Stimulated activated CD4-positive, alpha-beta T cell treated with anti-CD3 and anti-CD28 coated beads, Interleukin-12 subunit alpha, Interleukin-12 subunit beta, amount 100 ng/mL, for 48 hours (primary cell): ENCODE measurements at regions not wholly inside any gene's neighbourhood (a gene's known extent, or its start where the extent isn't known, plus 50 kb on each side); places are given as distances from the start of the nearest gene placed in this dataset.
A peak's percentile ranks its signal among the peaks of the same experiment; 100 is the strongest.

ENCODE experiments used
- DNase-seq, 3 donors: peaks; one replicate each; pipeline ENCODE4 v3.0.0-alpha.2; 2020; ENCODE audit warnings: low read depth in 2 of 3, low spot score in 1 of 3

DNA sequence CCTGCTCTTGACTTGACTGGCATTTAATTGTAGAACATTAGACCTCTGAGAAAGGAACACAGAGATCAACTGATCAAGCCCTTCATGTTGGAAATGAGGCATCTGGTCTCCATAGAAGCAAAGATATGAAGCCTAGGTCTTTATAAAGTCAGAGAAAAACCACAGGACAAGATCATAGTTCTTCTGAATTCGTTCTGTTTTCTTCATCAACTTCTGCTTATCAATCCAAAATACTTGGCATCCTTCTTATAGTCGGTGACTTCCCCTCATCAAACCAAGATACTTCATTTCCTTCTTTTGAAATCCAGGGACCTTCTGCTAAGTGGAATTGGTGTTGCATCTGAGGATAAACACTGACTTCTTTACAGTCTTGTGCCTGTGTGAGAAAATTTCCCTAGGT, 77.1 kb upstream of the PRKCQ start:
- DNase-seq: no peak

DNA sequence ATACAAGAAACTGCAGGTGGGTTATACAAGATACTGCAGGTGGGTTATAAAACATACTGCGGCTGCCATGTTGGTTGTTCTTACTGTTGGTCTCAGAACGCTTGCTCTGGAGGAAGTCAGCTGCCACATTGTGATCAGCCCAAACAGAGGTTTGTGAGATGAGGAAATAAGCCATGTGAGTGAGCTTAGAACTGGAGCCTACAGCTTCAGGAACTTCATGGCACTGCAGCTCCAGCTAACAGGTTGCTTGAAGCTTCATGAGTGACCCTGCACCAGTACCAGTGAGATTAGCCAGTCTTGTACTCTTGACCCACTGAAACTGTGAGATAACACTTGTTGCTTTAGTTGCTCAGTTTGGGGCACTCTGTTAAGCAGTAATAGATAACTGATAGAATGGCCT, 74.5 kb upstream of the PRKCQ start:
- no peak for DNase-seq

DNA sequence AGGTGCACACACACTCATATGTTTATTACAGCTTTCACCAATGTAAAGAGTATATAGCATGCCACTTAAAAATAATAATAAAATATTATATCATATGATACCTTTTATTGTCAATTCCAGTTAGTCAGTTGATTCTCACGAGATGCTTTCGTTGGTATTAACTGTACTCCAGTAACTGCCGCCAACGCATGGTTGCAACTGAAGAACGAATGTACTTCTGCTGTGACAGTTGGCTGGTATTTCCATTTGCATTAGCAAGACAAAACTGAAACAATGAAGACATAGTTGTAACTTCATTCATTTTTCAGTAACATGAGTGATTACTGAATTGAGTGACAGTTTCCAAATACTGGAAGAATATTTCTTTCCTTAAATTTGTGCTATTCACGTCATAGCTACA, 70.5 kb upstream of the PRKCQ start:
- DNase-seq: no peak

DNA sequence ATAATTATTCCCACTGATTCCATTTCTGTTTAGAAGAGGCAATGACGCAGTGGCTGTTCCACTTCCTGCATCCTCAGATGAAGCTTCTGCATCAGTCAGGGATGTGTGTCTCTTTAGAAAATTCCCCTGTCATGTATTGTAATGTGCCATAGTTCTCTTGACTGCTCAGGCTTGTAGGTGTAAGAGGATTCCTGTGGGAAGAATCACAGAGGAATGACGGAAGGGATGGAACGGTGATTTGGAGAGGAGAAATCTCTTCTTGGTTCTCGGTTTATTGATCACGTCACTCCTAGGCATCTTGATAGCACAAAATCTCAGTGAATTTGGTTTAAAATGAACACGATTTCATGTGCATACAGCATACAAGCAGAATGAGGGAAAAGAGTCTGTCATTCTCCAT, 69.8 kb upstream of the PRKCQ start:
- DNase-seq: no peak

DNA sequence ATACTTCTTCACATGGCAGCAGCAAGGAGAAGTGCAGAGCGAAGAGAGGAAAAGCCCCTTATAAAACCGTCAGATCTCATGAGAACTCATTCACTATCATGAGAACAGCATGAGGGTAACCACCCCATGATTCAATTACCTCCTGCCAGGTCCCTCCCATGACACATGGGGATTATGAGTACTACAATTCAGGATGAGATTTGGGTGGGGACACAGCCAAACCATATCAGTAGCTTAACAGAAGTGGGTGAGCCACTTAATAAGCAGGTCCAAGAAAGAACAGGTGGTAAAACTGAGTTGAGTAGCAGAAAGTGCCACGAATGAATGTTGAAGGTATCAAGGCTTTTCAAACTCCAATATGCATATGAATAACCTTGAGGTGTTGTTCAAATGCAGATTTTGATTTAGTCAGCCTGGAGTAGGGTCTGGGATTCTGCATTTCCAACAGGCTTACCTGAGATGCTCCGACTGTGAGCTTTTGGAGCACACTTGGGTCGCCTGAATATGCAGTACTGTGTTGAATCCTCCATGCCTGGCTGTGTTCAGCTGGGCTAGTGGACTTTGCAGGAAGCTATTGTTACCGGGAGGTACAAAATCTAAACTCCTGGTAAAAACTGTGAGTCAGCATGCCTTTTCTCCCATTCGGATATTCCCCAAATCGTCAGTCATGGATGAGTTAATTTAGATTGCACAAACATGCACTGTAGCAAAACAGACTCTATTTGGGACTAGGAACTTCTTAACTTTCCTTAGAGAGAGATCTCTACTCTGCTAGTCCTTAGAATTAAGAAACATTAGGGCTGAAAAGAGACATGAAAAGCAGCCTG, 69.0 kb upstream of the PRKCQ start:
- DNase-seq: no peak

DNA sequence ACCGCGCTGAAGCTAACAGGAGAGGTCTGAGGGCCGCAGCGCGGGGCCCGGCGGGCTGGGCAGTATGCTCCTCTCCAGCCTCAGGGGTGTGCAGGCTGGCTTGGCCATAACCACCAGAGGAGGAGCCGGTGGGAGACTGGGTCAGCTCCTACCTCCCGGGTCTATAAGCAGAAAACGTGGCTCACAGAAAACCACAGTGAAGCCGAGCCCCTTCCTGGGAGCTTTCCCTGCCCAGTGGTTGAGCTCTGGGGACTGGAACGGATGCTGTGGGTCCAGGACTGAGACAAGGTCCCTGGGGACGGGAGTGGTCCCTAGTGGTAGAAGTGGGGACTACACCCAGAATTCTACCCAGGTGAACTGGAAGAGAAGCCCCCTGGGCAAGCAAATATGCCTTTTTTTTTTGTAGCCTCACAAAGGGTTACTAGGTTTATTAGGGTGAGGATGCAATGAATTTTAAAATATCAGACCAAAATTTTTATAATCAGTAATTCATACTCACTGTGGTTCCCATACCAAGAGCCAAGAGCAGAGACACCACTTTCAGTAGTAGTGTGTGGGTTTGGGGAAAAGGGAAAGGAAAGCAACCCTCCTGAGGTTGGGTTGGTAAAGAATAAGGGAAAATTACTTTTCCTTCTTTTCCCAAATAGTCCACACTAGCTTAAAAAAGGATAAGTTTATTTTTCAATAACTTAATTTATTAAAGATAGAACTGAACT, 67.9 kb upstream of the PRKCQ start:
- DNase-seq: peak; percentile 53 to 80 (median 54)

DNA sequence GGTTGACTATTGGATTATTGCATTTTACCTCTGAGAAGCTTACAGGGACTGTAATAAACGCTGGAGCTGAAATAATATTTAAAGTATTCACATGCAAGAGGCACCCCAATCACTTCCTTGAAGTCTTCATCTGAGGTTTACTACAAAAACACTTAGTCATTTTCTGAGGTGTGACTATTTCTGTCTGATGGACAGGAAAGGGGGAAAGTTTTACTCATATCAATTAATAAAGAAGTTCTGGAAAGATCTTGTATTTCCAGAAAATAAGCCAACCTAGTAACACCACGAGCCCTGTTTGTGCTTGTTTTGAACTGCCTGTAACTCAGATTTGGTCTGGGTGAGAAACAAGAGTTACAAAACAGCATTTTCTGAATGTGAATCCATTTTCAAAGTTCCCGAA, 63.9 kb upstream of the PRKCQ start:
- no peak for DNase-seq

DNA sequence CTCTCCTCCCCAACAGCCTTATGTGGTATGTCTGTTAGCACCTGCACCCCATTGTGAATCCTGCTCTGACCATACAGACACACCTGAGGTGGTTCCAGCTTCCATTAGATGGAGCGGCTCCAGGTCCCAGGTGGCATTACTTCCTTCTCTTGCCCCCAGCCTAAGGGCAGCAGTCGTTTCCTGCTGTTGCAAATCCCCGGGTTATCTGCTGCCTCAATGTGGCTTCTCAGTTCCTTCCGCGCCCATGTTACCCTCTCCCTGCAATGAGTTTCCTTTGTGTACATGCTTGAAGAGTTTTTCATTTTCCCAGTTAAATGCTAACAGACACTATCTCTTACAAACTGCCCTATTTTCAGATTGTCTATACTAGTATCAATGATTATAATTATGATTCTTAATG, 62.8 kb upstream of the PRKCQ start:
- no peak for DNase-seq

DNA sequence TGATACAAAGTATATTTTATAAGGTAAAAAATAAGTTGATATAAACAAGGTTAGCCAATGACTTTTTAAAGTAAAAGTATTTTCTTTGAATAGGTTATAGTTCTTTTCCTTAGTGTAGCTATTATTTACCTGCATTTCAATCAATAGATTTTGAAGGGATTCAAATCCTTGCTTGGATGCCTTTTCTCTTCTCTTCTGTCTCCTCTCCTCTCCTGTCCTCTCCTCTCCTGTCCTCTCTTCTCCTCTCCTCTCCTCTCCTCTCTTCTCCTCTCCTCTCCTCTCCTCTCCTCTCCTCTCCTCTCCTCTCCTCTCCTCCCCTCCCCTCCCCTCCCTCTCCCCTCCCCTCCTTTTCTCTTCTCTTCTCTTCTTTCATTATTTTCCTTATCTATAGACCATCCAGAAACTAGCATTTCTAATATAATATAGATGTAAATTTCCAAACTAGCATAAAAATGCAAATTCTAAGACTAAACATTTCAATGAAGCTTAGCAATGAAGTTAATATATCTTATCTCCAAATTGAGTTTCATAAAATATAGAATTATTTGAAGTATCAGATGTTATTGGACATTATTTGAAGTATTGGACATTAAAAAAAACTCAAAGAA, 60.5 kb upstream of the PRKCQ start:
- DNase-seq: no peak

DNA sequence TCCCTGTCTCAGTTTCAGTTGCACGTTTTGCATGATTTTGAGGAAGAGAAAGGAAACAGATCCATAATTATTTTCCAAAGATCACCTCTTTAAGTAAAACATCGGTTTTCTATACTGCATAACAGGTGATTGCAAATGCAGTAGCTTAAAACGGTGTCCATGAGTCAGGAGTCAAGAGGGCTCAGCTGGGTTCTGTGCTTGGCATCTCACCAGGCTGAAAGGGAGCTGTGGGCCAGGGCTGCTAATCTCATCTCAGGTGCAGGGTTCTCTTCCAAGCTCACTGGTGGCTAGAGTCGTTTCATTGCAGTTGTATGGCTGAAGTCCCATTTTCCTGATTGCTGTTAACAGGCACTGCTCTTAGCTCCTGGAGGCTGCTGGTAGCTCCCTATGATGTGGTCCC, 57.0 kb upstream of the PRKCQ start:
- no peak for DNase-seq

DNA sequence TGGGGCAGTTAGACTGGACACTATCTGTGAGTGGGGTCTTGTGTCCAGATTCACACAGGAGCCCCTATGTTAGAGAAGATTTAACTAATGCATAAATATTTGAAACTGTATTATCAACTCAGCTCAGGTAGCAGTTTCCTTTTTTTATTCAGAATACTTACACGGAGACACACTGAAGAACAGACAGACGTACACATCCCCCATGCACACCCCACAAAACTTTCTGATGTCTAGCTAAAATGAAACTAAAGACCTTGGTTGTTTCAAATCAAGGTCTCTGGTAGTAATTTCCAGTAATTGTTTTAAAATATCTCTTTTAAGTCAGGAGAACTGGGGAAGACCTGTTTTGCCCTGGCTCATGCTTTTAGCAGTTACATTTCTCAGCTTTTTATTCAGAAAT, 55.7 kb upstream of the PRKCQ start:
- no peak for DNase-seq
